Fibroblast of pulmonary artery (primary cell): ENCODE measurements at regions not wholly inside any gene's neighbourhood (a gene's known extent, or its start where the extent isn't known, plus 50 kb on each side); places are given as distances from the start of the nearest gene placed in this dataset.

Experiments used
- DNase-seq: peaks from one replicate; pipeline ENCODE4 v3.0.0-alpha.2; 2010; ENCODE audit warnings: low read depth
- H3K4me3 ChIP-seq: replicated peaks from 2 replicates; pipeline ENCODE4 v1.5.1; 2011; ENCODE audit warnings: low read depth, mild to moderate bottlenecking, control low read depth, low read length, moderate library complexity
- CTCF ChIP-seq: IDR thresholded peaks from 2 replicates; pipeline ENCODE4 v1.5.1; 2011; ENCODE audit warnings: mild to moderate bottlenecking, control low read depth, low read length, inconsistent platforms; ENCODE audit errors: missing control alignments

- no peak for TF ChIP-seq CTCF
- peak; percentile 52 for DNase-seq
- H3K4me3 ChIP-seq = no peak overlapping the region
Measured at GRCh38 chr1:81304187-81304586, 496.5 kb upstream of the ADGRL2 start.

GRCh38 chr1:81299892-81300291 is 500.8 kb upstream of the ADGRL2 start:
- no peak for DNase-seq
- no peak overlapping the region for H3K4me3 ChIP-seq
- no peak for TF ChIP-seq CTCF

GRCh38 chr1:81298266-81298665 is 502.5 kb upstream of the ADGRL2 start:
- no peak overlapping the region for H3K4me3 ChIP-seq
- TF ChIP-seq CTCF = no peak
- no peak for DNase-seq

GRCh38 chr1:81296601-81297000 is 504.1 kb upstream of the ADGRL2 start:
- peak; percentile 31 for DNase-seq
- H3K4me3 ChIP-seq = no peak overlapping the region
- TF ChIP-seq CTCF = no peak

DNA sequence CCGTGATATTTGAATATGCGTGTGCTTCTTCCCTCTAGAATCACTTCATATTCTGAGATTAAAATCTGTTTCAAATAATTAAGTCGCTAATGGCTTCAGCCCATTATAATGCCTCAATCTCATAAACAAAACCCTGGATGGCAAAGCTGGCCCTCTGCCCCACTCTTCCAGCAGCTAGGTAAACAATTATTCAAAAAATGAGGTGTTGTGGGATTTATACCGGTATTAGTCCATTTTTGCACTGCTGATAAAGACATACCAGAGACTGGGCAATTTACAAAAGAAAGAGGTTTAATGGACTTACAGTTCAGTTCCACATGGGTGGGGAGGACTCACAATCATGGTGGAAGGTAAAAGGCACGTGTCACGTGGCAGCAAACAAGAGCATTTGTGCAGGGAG is 510.4 kb upstream of the ADGRL2 start:
- no peak for TF ChIP-seq CTCF
- DNase-seq = no peak

GRCh38 chr1:81288689-81289088 is 512.0 kb upstream of the ADGRL2 start:
- no peak for TF ChIP-seq CTCF

More for the DNA sequence above, 510.4 kb upstream of the ADGRL2 start:
- H3K4me3 ChIP-seq = no peak overlapping the region

DNA sequence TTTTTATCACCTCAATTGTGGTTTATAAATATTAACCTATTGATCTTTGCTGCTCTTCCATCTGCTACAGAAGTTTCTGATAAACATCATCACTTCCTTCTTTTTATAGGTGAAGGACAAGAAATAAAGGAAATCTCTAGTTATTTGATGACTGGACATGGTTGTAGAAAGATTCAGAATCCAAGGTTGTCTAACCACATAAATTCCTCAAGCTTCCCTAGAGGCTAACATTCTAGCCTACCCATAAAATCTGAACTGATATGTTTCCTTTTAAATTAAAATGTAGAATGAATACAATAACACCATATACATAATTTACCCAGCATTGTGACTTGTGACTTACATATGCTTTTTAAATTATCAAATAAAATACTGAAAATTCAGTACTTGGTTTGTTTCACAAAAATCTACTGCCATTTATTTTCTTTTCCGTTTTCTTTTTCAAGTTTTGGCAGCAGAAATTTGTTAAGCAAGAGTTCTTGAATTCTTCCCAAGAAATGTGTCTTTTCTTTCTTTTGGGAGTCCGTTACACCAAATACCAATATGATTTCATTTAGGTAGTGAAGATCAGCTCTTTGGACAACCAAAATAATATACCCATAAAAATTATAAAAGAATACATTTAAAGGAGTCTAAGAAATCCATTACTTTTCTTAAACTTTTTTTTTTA is 513.2 kb upstream of the ADGRL2 start:
- TF ChIP-seq CTCF = no peak
- DNase-seq = peak; percentile 34
- H3K4me3 ChIP-seq = no peak overlapping the region

More at GRCh38 chr1:81288689-81289088, 512.0 kb upstream of the ADGRL2 start:
- DNase-seq = no peak
- H3K4me3 ChIP-seq = no peak overlapping the region
